DMS 273 (cell line): ENCODE measurements at regions not wholly inside any gene's neighbourhood (a gene's known extent, or its start where the extent isn't known, plus 50 kb on each side); places are given as distances from the start of the nearest gene placed in this dataset.

Experiments
- DNase-seq: peaks from one replicate; lab custom pipeline; 2025; ENCODE audit not compliant: unreplicated experiment; lab: John Stamatoyannopoulos, UW

GRCh38 chr22:23415490-23415851 is 164.6 kb downstream of the IGLL1 start:
- DNase-seq, result no peak

GRCh38 chr22:23414727-23415489 is 165.2 kb downstream of the IGLL1 start:
- DNase-seq, result no peak

GRCh38 chr22:23411739-23412138 is 168.4 kb downstream of the IGLL1 start:
- DNase-seq, result no peak

- DNase-seq, result no peak
These were observed 169.7 kb downstream of the IGLL1 start for GRCh38 chr22:23410411-23410810.

GRCh38 chr22:23409976-23410375 is 170.1 kb downstream of the IGLL1 start:
- DNase-seq, result no peak

- no peak for DNase-seq
These were observed 171.8 kb downstream of the IGLL1 start for GRCh38 chr22:23408321-23408720.

- no peak for DNase-seq
These were observed 174.7 kb downstream of the IGLL1 start for GRCh38 chr22:23405366-23405851.

- no peak for DNase-seq
These were observed 175.3 kb downstream of the IGLL1 start for GRCh38 chr22:23404689-23405365.

- DNase-seq, result no peak
These were observed 176.1 kb downstream of the IGLL1 start for GRCh38 chr22:23403720-23404688.

GRCh38 chr22:23403152-23403719 is 176.9 kb downstream of the IGLL1 start:
- no peak for DNase-seq

- peak; percentile 91 for DNase-seq
These were observed 177.6 kb downstream of the IGLL1 start for GRCh38 chr22:23402275-23403151.

GRCh38 chr22:23401910-23402274 is 178.2 kb downstream of the IGLL1 start:
- DNase-seq, result no peak

- no peak for DNase-seq
These were observed 178.8 kb downstream of the IGLL1 start for GRCh38 chr22:23401111-23401909.

GRCh38 chr22:23400286-23400981 is 179.7 kb downstream of the IGLL1 start:
- no peak for DNase-seq

- no peak for DNase-seq
These were observed 180.5 kb downstream of the IGLL1 start for GRCh38 chr22:23399367-23400285.

GRCh38 chr22:23398701-23399366 is 181.3 kb downstream of the IGLL1 start:
- DNase-seq, result no peak
